GM12891 (cell line): ENCODE measurements at regions not wholly inside any gene's neighbourhood (a gene's known extent, or its start where the extent isn't known, plus 50 kb on each side); places are given as distances from the start of the nearest gene placed in this dataset.
"Not testable (repeated sequence)": the region's sequence is repeated elsewhere in the genome, so short reads cannot be mapped to it uniquely, and the experiment has no call there.

ENCODE experiments used
- DNase-seq: peaks from one replicate; pipeline ENCODE4 v3.0.0; 2011; ENCODE audit warnings: low spot score; ENCODE audit not compliant: insufficient read length
- FAIRE-seq: peaks from 2 replicates; lab custom pipeline; 2011; peaks lifted over from hg19 to GRCh38; lab: Jason Lieb, UNC
- PAX5 ChIP-seq: IDR thresholded peaks from 2 replicates; pipeline ENCODE4 v1.6.1; 2011; ENCODE audit warnings: low read length, moderate library complexity, mild to moderate bottlenecking; ENCODE audit not compliant: insufficient read depth, severe bottlenecking
- POLR2A ChIP-seq: IDR thresholded peaks from 2 replicates; pipeline ENCODE4 v1.6.1; 2011; ENCODE audit warnings: low read depth, low read length, control low read depth
- POLR2AphosphoS5 ChIP-seq: IDR thresholded peaks from 2 replicates; pipeline ENCODE4 v1.6.1; 2011; ENCODE audit warnings: low read depth, low read length, control low read depth
- POU2F2 ChIP-seq: IDR thresholded peaks from 2 replicates; pipeline ENCODE4 v1.6.1; 2011; ENCODE audit warnings: low read depth, mild to moderate bottlenecking, control low read depth, low read length, moderate library complexity
- SPI1 ChIP-seq: IDR thresholded peaks from 2 replicates; pipeline ENCODE4 v1.6.1; 2011; ENCODE audit warnings: low read depth, low read length, control low read depth
- TAF1 ChIP-seq: IDR thresholded peaks from 2 replicates; pipeline ENCODE4 v1.6.1; 2011; ENCODE audit warnings: low read depth, low read length, control low read depth

DNA sequence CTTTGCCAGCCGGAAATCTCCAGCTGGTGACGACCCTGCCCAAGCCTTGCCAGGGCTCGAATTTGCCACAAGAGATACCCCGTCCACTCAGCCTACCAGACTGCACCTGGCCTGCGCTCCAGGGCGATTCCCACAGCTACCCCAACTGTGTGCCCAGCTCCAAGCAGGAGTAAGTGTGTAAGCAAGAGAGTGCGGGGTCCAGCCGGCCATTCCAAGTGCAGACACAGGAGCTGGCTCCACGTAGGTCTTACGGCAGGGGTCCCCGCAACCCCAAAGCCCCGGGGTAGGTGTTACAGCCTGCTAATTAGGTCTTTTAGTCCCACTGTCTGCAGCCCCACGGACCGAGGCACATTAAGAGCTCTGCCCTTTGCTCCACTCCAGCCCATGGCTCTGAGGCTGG lies 1305.2 kb downstream of the ARAP2 start:
- TF ChIP-seq POU2F2 (no peak), POLR2A (no peak), POLR2AphosphoS5 (no peak)
- FAIRE-seq, result no peak
- DNase-seq, result no peak

DNA sequence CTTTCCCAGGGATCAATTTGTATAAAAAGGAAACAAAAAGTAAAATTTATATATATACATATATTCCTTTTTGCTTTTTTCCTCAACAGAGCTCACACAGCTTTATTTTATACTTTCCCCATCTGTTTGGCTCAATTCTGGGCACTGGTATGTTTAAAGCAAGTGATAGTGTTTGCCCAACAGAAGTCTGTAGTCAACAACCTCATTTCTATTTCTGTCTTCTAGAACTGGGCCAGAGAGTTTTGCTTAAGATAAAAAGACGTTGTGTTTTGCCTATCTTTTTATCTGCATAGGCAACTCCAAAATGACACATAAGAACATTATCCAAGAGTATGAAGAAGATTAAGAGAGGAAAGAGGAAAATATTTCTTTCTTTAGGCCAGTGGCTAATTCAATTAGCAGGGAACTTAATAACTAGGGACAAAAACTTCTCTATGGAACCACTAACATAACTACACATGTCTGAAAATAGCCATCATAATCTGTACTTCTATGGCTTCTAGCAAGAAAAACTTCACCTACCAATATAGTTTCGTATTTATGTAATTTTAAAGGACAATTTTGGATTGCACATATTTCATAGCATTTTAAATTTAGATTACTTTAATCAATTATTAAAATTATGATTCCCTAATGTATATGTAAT lies 1300.5 kb downstream of the ARAP2 start:
- TF ChIP-seq POLR2A (no peak), POU2F2 (no peak), SPI1 (no peak), PAX5 (no peak), TAF1 (no peak), POLR2AphosphoS5 (no peak)
- no peak for DNase-seq
- no peak for FAIRE-seq

DNA sequence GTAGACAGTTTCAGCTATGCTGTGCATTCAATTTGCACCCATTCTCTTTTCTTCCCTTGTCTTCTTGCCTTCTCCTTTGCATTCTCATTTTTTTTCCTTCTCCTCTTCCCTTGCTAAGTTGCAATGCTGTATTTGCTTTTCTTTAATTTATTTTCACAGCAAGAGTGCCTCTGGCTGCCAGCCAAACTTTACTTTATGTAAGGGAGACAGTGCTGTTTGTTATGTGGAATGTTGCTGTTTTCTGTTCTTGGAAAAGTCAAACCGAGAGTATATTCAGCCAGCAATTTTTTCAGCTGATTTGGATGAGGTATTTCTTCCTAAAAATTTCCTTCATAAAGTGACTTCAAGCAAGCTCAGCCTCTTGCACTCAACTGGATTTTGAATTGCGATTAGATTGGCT lies 1293.4 kb downstream of the ARAP2 start:
- FAIRE-seq (no peak), DNase-seq (no peak)
- TF ChIP-seq SPI1 (no peak), POLR2AphosphoS5 (no peak), PAX5 (no peak), POU2F2 (no peak), POLR2A (no peak), TAF1 (no peak)

DNA sequence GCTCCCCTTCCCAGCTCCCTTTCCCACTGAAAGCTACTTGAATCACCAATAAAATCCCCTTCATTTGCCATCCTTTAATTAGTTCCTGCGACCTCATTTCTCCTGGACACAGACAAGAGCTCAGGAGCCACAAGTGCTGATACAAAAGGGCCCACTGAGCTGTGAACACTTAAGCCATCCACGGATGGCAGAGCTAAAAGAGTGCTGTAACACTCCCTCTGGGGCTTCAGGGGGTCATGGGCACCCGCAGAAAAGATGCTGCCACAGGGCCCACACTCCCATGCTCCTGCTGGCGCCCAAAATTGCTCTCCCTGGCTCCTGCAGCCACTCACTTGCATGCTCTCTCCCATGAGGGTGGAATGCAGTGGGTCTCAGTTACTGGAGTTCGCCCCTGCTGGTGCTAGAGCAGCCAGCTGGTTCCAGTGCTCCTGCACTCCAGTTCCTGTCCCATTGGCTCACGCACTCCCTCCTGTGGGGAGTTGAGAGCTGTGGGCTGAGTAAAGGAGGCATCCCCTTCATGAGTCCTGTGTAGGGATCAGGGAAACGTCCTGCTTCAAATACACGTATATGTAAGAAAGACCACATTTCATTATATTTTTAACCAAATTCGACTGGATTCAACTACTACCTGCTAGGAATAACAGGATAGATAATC lies 1291.0 kb downstream of the ARAP2 start:
- DNase-seq, result no peak
- TF ChIP-seq SPI1, result no peak
- TF ChIP-seq TAF1, result no peak
- no peak for TF ChIP-seq POLR2A
- no peak for TF ChIP-seq POLR2AphosphoS5
- no peak for TF ChIP-seq POU2F2
- TF ChIP-seq PAX5, result no peak
- FAIRE-seq, result no peak

DNA sequence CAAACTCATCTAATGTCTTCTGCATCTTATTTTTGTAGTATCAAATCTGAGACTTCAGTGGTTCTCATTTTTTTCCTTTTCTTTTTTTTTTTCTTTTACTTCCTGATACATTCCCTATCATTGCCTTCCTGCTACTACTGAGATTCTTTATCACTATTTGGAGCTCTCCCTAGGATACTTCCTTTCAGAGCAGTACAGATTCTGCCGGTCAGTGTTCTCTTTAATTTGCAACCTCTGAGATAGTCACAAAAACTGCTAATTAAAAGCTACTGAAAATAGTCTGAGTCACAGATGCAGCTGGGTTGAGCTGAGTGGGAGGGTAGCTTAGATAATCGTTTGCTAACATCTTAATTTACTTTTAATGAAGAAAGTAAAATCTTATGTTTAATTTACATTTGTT lies 1279.7 kb downstream of the ARAP2 start:
- no peak for DNase-seq
- TF ChIP-seq POU2F2 (no peak), SPI1 (no peak)
- FAIRE-seq, result no peak

DNA sequence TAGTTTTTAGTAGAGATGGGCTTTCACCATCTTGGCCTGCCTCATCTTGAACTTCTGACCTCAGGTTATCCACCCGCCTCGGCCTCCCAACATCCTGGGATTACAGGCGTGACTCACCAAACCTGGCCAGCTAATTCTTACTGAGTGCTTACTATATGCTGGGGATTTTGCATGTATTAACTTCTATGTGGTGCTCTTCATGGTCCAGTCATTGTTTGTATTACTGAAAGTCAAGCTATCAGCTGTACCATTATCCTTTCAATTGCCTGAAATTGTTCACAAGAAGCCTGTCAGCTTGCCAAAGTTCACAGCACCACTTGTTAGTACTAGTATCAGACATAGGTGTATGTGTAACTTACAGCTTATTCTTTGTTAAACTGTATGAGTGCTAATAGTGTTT lies 1272.1 kb downstream of the ARAP2 start:
- TF ChIP-seq POLR2A, result no peak
- TF ChIP-seq POLR2AphosphoS5, result no peak
- no peak for TF ChIP-seq SPI1
- TF ChIP-seq POU2F2, result no peak
- no peak for TF ChIP-seq PAX5
- TF ChIP-seq TAF1, result no peak
- DNase-seq (no peak), FAIRE-seq (no peak)

DNA sequence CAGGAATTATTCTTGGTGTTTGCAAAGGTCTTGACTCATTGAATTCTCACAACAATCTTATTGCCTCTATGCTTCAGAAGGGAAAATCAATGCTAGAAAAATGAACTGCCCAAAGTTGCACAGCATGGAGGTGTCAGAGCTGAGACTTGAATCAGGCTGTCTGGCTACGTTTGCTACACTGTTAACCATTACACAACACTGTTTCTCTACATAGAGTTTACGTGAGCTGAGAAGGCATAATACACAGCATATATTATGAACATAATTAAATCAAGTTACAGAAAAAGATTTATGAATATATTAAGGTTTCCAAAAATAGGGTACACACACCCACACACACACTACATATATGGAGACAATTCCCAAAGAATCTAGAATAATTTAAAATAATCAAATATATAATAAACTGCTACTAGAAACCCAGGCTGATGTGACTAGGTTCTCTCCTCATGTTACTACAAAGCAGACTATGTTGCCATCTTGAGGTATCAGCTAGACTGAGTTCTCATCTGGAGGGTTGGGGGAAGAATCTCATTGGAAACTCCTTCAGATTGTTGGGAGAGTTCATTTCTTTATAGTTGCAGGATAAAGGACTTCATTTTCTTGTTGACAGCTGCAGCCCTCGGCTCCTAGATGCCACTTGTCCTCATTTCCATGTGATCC lies 1270.5 kb downstream of the ARAP2 start:
- DNase-seq (no peak), FAIRE-seq (no peak)
- TF ChIP-seq TAF1 (no peak), POLR2A (no peak), SPI1 (no peak), POLR2AphosphoS5 (no peak), PAX5 (no peak), POU2F2 (no peak)

DNA sequence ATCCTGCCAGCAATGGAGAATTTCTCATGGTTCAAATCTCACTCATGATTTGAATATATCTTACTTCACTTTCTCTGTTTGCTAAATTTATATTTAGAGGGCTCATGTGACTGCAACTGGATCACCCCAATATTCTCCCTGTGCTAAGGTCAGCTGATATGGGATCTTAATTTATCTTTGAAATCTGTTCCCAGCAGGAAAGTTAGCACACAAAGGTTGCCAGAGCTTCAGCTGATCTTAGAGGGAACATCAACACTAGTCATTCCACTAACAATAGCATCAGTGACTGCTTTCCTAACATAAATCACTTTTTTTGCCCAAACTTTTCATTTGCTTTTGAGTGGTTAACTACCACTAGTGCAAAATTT lies 1270.0 kb downstream of the ARAP2 start:
- no peak for DNase-seq
- FAIRE-seq, result no peak
- TF ChIP-seq POLR2A (no peak), PAX5 (no peak), POU2F2 (no peak), POLR2AphosphoS5 (no peak), TAF1 (no peak), SPI1 (no peak)

DNA sequence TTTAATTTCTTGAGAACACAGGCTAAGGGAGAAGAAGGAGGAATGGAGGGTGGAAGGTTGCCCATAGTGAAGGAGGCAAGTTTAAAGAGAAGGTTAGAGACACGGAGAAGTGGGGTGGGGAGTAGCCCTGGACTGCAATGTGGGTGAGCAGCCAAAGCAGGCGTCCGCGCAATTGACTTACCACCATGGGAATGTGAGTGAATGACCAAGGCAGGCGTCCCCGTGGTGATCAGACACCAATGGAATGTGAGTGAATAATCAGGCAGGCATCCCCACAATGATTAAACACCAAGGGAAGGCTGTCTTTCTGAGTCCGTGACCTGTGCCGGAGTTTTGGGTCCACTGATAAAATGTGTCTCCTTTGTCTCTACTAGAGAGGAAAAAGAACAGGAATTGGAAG lies 1223.1 kb downstream of the ARAP2 start:
- not testable (repeated sequence) for DNase-seq, FAIRE-seq

DNA sequence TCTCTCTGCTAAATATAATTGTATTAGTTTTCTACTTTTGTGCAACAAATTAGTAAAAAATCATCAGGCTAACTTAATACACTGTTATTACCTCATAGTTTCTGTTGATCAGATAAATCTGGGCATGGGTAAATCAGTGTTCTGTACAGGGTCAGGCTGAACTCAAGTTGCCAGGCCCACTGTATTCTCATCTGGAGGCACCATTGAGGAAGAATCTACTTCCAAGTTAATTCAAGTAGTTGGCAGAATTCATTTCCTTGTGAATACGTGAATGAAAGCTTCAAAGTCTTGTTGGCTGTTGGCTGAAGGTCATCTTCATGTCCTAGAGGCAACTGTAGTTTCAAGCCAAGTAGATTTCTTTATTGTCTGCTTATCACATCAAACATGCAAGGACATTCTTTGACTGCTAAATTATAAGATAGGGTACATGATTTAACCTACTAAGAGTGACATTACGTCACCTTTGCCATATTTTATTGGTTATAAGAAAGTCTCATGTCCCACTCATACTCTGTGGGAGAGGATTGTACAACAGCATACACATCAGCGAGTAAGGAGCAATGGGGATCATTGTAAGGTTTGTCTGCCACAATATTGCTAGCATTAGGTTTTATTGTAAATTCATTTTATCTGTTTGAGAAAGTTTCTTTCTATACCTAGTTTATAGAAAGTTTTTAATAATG lies 1219.0 kb downstream of the ARAP2 start:
- TF ChIP-seq PAX5, result no peak
- no peak for TF ChIP-seq POU2F2
- no peak for TF ChIP-seq SPI1
- TF ChIP-seq POLR2A, result no peak
- no peak for TF ChIP-seq POLR2AphosphoS5
- no peak for TF ChIP-seq TAF1
- DNase-seq, result no peak
- no peak for FAIRE-seq
